GM12873 (cell line): ENCODE measurements at regions not wholly inside any gene's neighbourhood (a gene's known extent, or its start where the extent isn't known, plus 50 kb on each side); places are given as distances from the start of the nearest gene placed in this dataset.

ENCODE experiments used
- CTCF ChIP-seq: IDR thresholded peaks from 2 replicates; pipeline ENCODE4 v1.5.1; 2012; ENCODE audit warnings: low read depth, mild to moderate bottlenecking, moderate library complexity, low read length, control low read depth; ENCODE audit not compliant: insufficient read depth; ENCODE audit errors: missing control alignments

GRCh38 chr2:222799262-222799918, 61.4 kb upstream of the ACSL3 start:
- no peak for TF ChIP-seq CTCF

GRCh38 chr2:222802514-222803196, 58.2 kb upstream of the ACSL3 start:
- TF ChIP-seq CTCF = no peak

- TF ChIP-seq CTCF = no peak
Observed at GRCh38 chr2:222804351-222804750, 56.5 kb upstream of the ACSL3 start.

GRCh38 chr2:222805591-222806304, 55.1 kb upstream of the ACSL3 start:
- no peak for TF ChIP-seq CTCF

GRCh38 chr2:222806526-222807137, 54.2 kb upstream of the ACSL3 start:
- no peak for TF ChIP-seq CTCF

- no peak for TF ChIP-seq CTCF
Observed at GRCh38 chr2:222807431-222807830, 53.4 kb upstream of the ACSL3 start.

- no peak for TF ChIP-seq CTCF
Observed at GRCh38 chr2:222809582-222809981, 51.3 kb upstream of the ACSL3 start.
